ENCODE measurements at regions not wholly inside any gene's neighbourhood (a gene's known extent, or its start where the extent isn't known, plus 50 kb on each side); places are given as distances from the start of the nearest gene placed in this dataset.

- no peak for TF ChIP-seq CTCF (conservative IDR thresholded peaks at IDR 0.05 in 1 of 2, IDR thresholded peaks at IDR 0.05 in 1 of 2; ENCODE audit: low read depth in 1 of 2, low read length in 2 of 2)
- no peak for TF ChIP-seq EZH2 (IDR thresholded peaks at IDR 0.05; ENCODE audit: low read length, missing control alignments)
Observed at GRCh38 chr2:81206216-81206615, 901.7 kb upstream of the LRRTM1 start.

Data from fibroblast of lung (primary cell).